HL-60 (cell line): ENCODE measurements at regions not wholly inside any gene's neighbourhood (a gene's known extent, or its start where the extent isn't known, plus 50 kb on each side); places are given as distances from the start of the nearest gene placed in this dataset.

ENCODE experiments used
- TF ChIP-seq, protein P1 (sequence below): IDR thresholded peaks from one replicate; pipeline ENCODE4 v1.5.1; 2011; ENCODE audit warnings: low read length, control low read depth, inconsistent platforms; ENCODE audit not compliant: insufficient read depth
- TF ChIP-seq, protein P2 (sequence below): IDR thresholded peaks from 2 replicates; pipeline ENCODE4 v1.6.1; 2012; ENCODE audit warnings: low read depth; ENCODE audit not compliant: insufficient replicate concordance

DNA sequence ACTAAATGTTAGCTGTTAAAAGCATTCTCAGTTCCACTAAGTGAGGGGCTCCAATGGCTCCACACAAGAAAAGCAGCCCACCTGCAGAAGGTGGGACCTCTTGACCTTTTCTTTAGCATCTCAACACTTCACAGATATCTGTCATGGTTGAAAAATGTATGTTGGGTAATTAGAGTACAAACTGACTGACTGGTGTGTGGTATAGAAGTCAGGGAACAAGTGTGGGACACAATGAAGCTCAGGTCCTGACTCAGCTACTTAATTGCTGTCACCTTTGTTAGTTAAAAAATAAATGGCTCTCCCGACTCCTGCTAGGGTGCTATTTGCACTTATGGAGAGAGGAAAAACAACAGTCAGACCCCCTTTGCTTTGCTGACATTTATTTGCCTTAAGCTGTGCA lies 299.0 kb downstream of the TTC6 start:
- TF ChIP-seq, protein P1, sequence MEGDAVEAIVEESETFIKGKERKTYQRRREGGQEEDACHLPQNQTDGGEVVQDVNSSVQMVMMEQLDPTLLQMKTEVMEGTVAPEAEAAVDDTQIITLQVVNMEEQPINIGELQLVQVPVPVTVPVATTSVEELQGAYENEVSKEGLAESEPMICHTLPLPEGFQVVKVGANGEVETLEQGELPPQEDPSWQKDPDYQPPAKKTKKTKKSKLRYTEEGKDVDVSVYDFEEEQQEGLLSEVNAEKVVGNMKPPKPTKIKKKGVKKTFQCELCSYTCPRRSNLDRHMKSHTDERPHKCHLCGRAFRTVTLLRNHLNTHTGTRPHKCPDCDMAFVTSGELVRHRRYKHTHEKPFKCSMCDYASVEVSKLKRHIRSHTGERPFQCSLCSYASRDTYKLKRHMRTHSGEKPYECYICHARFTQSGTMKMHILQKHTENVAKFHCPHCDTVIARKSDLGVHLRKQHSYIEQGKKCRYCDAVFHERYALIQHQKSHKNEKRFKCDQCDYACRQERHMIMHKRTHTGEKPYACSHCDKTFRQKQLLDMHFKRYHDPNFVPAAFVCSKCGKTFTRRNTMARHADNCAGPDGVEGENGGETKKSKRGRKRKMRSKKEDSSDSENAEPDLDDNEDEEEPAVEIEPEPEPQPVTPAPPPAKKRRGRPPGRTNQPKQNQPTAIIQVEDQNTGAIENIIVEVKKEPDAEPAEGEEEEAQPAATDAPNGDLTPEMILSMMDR: no peak
- TF ChIP-seq, protein P2, sequence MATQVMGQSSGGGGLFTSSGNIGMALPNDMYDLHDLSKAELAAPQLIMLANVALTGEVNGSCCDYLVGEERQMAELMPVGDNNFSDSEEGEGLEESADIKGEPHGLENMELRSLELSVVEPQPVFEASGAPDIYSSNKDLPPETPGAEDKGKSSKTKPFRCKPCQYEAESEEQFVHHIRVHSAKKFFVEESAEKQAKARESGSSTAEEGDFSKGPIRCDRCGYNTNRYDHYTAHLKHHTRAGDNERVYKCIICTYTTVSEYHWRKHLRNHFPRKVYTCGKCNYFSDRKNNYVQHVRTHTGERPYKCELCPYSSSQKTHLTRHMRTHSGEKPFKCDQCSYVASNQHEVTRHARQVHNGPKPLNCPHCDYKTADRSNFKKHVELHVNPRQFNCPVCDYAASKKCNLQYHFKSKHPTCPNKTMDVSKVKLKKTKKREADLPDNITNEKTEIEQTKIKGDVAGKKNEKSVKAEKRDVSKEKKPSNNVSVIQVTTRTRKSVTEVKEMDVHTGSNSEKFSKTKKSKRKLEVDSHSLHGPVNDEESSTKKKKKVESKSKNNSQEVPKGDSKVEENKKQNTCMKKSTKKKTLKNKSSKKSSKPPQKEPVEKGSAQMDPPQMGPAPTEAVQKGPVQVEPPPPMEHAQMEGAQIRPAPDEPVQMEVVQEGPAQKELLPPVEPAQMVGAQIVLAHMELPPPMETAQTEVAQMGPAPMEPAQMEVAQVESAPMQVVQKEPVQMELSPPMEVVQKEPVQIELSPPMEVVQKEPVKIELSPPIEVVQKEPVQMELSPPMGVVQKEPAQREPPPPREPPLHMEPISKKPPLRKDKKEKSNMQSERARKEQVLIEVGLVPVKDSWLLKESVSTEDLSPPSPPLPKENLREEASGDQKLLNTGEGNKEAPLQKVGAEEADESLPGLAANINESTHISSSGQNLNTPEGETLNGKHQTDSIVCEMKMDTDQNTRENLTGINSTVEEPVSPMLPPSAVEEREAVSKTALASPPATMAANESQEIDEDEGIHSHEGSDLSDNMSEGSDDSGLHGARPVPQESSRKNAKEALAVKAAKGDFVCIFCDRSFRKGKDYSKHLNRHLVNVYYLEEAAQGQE: no peak
